ENCODE measurements at regions not wholly inside any gene's neighbourhood (a gene's known extent, or its start where the extent isn't known, plus 50 kb on each side); places are given as distances from the start of the nearest gene placed in this dataset.

GRCh38 chr2:80930777-80931176 lies 626.2 kb upstream of the LRRTM1 start:
- intact Hi-C loops (cut with DNase I) = no loop called here
- 80 to 85% methylated on average over 1 of the region's 1 CpG for WGBS, 2 donors
- FAIRE-seq = no peak

GRCh38 chr2:80926168-80926567 lies 621.6 kb upstream of the LRRTM1 start:
- Histone ChIP-seq H3K4me3 (no peak overlapping the region), H3K27me3 (no peaks in the 10 kb centered on the region), H3K36me3 (no peaks in the 10 kb centered on the region), H3K9me3 (no peaks in the 10 kb centered on the region), H3K27ac (no peak overlapping the region), H3K4me1 (no peaks in the 10 kb centered on the region)
- TF ChIP-seq CTCF (IDR thresholded peaks at IDR 0.05) = no peak
- WGBS, 2 donors = 48 to 53% methylated on average over 4 of the region's 4 CpGs
- FAIRE-seq = no peak
- DNase-seq = no peak
- intact Hi-C loops (cut with DNase I) = no loop called here
- no peak for ATAC-seq

More at GRCh38 chr2:80930777-80931176, 626.2 kb upstream of the LRRTM1 start:
- Histone ChIP-seq H3K4me1 (no peaks in the 10 kb centered on the region), H3K9me3 (no peaks in the 10 kb centered on the region), H3K27ac (no peak overlapping the region), H3K36me3 (no peaks in the 10 kb centered on the region), H3K27me3 (no peaks in the 10 kb centered on the region), H3K4me3 (no peak overlapping the region)
- ATAC-seq (no peak), DNase-seq (no peak)
- TF ChIP-seq CTCF (IDR thresholded peaks at IDR 0.05) = no peak

- H3K9me3 ChIP-seq = no peaks in the 10 kb centered on the region
- ATAC-seq (no peak), DNase-seq (no peak), FAIRE-seq (no peak)
- no peak for TF ChIP-seq CTCF (IDR thresholded peaks at IDR 0.05)
- H3K27me3 ChIP-seq = no peaks in the 10 kb centered on the region
- no peaks in the 10 kb centered on the region for H3K4me1 ChIP-seq
- no peaks in the 10 kb centered on the region for H3K36me3 ChIP-seq
- WGBS, 2 donors = 56 to 69% methylated on average over 7 of the region's 7 CpGs
- H3K27ac ChIP-seq = no peak overlapping the region
- intact Hi-C loops (cut with DNase I) = no loop called here
- no peak overlapping the region for H3K4me3 ChIP-seq
Observed at GRCh38 chr2:80896576-80896975, 592.0 kb upstream of the LRRTM1 start.

- Histone ChIP-seq H3K36me3 (no peaks in the 10 kb centered on the region), H3K27me3 (no peaks in the 10 kb centered on the region), H3K4me3 (no peak overlapping the region), H3K9me3 (no peaks in the 10 kb centered on the region), H3K27ac (no peak overlapping the region), H3K4me1 (no peaks in the 10 kb centered on the region)
- WGBS, 2 donors = 58% methylated on average over 3 of the region's 3 CpGs
- DNase-seq = no peak
- TF ChIP-seq CTCF (IDR thresholded peaks at IDR 0.05) = no peak
- ATAC-seq = no peak
- FAIRE-seq = no peak
- intact Hi-C loops (cut with DNase I) = no loop called here
Observed at GRCh38 chr2:80894486-80894885, 589.9 kb upstream of the LRRTM1 start.

- ATAC-seq (no peak), FAIRE-seq (no peak), DNase-seq (no peak)
- Histone ChIP-seq H3K4me1 (no peaks in the 10 kb centered on the region), H3K27me3 (no peaks in the 10 kb centered on the region), H3K36me3 (no peaks in the 10 kb centered on the region), H3K27ac (no peak overlapping the region), H3K4me3 (no peak overlapping the region), H3K9me3 (no peaks in the 10 kb centered on the region)
- WGBS, 2 donors = 33 to 58% methylated on average over 2 of the region's 2 CpGs
- intact Hi-C loops (cut with DNase I) = no loop called here
- TF ChIP-seq CTCF (IDR thresholded peaks at IDR 0.05) = no peak
Observed at GRCh38 chr2:80893711-80894110, 589.2 kb upstream of the LRRTM1 start.

Data from pancreas (tissue), 10 donors.